ENCODE measurements at regions not wholly inside any gene's neighbourhood (a gene's known extent, or its start where the extent isn't known, plus 50 kb on each side); places are given as distances from the start of the nearest gene placed in this dataset.
A peak's percentile ranks its signal among the peaks of the same experiment; 100 is the strongest.
"Not testable (repeated sequence)": the region's sequence is repeated elsewhere in the genome, so short reads cannot be mapped to it uniquely, and the experiment has no call there.

- no peak for DNase-seq (ENCODE audit: extremely low spot score, insufficient read length, low read depth)
Observed at GRCh38 chr6:137315081-137315480, 95.9 kb upstream of the IFNGR1 start.

GRCh38 chr6:137313928-137314855 is 95.0 kb upstream of the IFNGR1 start:
- peak; percentile 86 for FAIRE-seq
- peak; percentile 28 for DNase-seq (ENCODE audit: extremely low spot score, insufficient read length, low read depth)

More at GRCh38 chr6:137315081-137315480, 95.9 kb upstream of the IFNGR1 start:
- no peak for FAIRE-seq

- DNase-seq (ENCODE audit: extremely low spot score, insufficient read length, low read depth) (no peak), FAIRE-seq (no peak)
Observed at GRCh38 chr6:137313211-137313610, 94.0 kb upstream of the IFNGR1 start.

GRCh38 chr6:137311940-137312339 is 92.8 kb upstream of the IFNGR1 start:
- no peak for DNase-seq (ENCODE audit: extremely low spot score, insufficient read length, low read depth)
- FAIRE-seq, result no peak

GRCh38 chr6:137309078-137309762 is 90.0 kb upstream of the IFNGR1 start:
- peak; percentile 59 for FAIRE-seq
- DNase-seq (ENCODE audit: extremely low spot score, insufficient read length, low read depth), result no peak

- no peak for FAIRE-seq
- DNase-seq (ENCODE audit: extremely low spot score, insufficient read length, low read depth), result no peak
Observed at GRCh38 chr6:137307163-137307854, 88.1 kb upstream of the IFNGR1 start.

GRCh38 chr6:137305691-137306090 is 86.5 kb upstream of the IFNGR1 start:
- FAIRE-seq (no peak), DNase-seq (ENCODE audit: extremely low spot score, insufficient read length, low read depth) (no peak)

- DNase-seq (ENCODE audit: extremely low spot score, insufficient read length, low read depth), result no peak
- no peak for FAIRE-seq
Observed at GRCh38 chr6:137304020-137304780, 85.0 kb upstream of the IFNGR1 start.

GRCh38 chr6:137303441-137303840 is 84.3 kb upstream of the IFNGR1 start:
- FAIRE-seq (no peak), DNase-seq (ENCODE audit: extremely low spot score, insufficient read length, low read depth) (no peak)

- FAIRE-seq (no peak), DNase-seq (ENCODE audit: extremely low spot score, insufficient read length, low read depth) (no peak)
Observed at GRCh38 chr6:137299681-137300080, 80.5 kb upstream of the IFNGR1 start.

- DNase-seq (ENCODE audit: extremely low spot score, insufficient read length, low read depth) (no peak), FAIRE-seq (no peak)
Observed at GRCh38 chr6:137297887-137298286, 78.7 kb upstream of the IFNGR1 start.

- not testable (repeated sequence) for DNase-seq (ENCODE audit: extremely low spot score, insufficient read length, low read depth); FAIRE-seq
Observed at GRCh38 chr6:137292326-137292725, 73.1 kb upstream of the IFNGR1 start.

- no peak for DNase-seq (ENCODE audit: extremely low spot score, insufficient read length, low read depth)
- no peak for FAIRE-seq
Observed at GRCh38 chr6:137291441-137291840, 72.3 kb upstream of the IFNGR1 start.

GRCh38 chr6:137290601-137291261 is 71.5 kb upstream of the IFNGR1 start:
- no peak for FAIRE-seq

GRCh38 chr6:137286916-137287315 is 67.7 kb upstream of the IFNGR1 start:
- no peak for DNase-seq (ENCODE audit: extremely low spot score, insufficient read length, low read depth)
- FAIRE-seq, result no peak

More at GRCh38 chr6:137290601-137291261, 71.5 kb upstream of the IFNGR1 start:
- DNase-seq (ENCODE audit: extremely low spot score, insufficient read length, low read depth), result no peak

- DNase-seq (ENCODE audit: extremely low spot score, insufficient read length, low read depth) (no peak), FAIRE-seq (no peak)
Observed at GRCh38 chr6:137286368-137286767, 67.2 kb upstream of the IFNGR1 start.

- FAIRE-seq, result no peak
- DNase-seq (ENCODE audit: extremely low spot score, insufficient read length, low read depth), result no peak
Observed at GRCh38 chr6:137284811-137285110, 65.6 kb upstream of the IFNGR1 start.

GRCh38 chr6:137283940-137284810 is 65.0 kb upstream of the IFNGR1 start:
- FAIRE-seq (peak; percentile 85), DNase-seq (ENCODE audit: extremely low spot score, insufficient read length, low read depth) (peak; percentile 14)

- FAIRE-seq, result no peak
- DNase-seq (ENCODE audit: extremely low spot score, insufficient read length, low read depth), result no peak
Observed at GRCh38 chr6:137283080-137283479, 63.9 kb upstream of the IFNGR1 start.

Measured in GM18507 (cell line).